VCaP (cell line): ENCODE measurements at regions not wholly inside any gene's neighbourhood (a gene's known extent, or its start where the extent isn't known, plus 50 kb on each side); places are given as distances from the start of the nearest gene placed in this dataset.

Experiments
- H3K27ac ChIP-seq: fragments of 450-650 bp; 2 replicates; pipeline ENCODE4 v1.5.1; 2017
- TF ChIP-seq, protein P1 (sequence below): fragments of 450-650 bp; conservative IDR thresholded peaks from 2 replicates; pipeline ENCODE4 v1.5.1; 2017; ENCODE audit warnings: mild to moderate bottlenecking, moderate library complexity

DNA sequence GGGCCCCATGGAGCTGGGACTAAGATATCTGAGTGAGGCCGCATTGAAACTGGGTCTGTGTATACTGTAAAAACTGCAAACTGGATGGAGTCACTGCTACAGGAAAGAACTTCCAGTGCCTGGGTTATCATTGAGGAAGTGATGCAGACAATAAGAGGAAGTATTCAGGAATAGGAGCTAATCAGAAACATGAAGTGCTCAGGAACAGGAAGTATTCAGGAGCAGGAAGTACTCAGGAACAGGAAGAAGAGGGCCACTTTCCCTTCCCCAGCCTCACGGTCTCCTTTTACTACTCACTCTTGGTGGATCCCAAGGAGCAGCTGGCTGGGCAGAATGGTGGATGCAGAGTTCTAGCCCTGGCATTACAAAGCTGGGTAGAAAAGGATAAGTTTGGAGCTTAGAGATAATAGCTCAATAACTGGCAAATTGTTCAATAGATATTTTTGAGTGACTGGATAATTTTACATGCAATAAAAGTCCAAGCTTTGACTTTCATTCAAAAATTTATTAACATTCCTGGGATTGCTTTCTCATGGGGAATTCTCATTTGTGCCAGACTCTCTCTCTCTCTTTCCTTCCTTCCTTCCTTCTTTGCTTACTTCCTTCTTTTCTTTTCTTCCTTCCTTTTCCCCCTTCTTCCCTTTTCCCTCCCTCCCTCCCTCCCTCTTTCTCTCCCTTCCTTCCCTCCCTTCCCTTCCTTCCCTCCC, 82.2 kb upstream of the PAX1 start:
- TF ChIP-seq, protein P1, sequence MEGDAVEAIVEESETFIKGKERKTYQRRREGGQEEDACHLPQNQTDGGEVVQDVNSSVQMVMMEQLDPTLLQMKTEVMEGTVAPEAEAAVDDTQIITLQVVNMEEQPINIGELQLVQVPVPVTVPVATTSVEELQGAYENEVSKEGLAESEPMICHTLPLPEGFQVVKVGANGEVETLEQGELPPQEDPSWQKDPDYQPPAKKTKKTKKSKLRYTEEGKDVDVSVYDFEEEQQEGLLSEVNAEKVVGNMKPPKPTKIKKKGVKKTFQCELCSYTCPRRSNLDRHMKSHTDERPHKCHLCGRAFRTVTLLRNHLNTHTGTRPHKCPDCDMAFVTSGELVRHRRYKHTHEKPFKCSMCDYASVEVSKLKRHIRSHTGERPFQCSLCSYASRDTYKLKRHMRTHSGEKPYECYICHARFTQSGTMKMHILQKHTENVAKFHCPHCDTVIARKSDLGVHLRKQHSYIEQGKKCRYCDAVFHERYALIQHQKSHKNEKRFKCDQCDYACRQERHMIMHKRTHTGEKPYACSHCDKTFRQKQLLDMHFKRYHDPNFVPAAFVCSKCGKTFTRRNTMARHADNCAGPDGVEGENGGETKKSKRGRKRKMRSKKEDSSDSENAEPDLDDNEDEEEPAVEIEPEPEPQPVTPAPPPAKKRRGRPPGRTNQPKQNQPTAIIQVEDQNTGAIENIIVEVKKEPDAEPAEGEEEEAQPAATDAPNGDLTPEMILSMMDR = no peak
- H3K27ac ChIP-seq = peak overlapping the region; percentile 98

DNA sequence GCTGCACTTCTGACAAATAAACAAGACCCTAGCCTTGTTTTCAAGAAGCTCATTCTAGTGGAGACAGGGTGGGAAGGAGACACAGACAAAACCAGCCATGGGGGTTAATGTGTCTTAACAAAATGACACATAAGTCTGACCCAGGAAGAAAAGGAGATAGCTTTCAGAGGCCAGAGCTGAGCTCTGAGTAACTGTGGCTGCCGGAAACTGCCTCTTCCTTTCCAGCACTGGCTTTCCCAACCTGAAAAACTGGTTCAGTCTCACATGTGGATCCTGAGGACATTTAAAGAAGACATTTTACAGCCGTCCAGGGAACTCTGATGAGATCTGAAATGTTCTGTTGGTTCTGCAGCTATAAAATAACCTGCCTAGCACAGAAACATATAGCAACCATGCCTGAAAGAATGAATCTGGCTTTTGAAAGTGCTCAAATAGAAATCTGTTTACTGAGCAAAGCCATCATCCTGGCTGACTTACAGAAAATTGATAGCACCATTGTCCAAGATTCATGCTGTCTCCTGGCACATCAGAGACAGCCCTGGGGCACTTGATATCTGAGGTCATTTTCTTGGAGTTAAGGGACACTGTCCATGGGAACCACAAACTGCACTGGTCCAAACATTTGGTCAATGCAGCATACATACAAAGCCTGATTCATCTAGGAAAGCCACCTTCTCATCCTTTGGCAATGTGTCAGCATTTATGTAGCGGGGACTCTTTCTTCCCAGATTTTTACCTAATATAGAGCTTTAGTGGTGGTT, 83.2 kb upstream of the PAX1 start:
- TF ChIP-seq, protein P1 = no peak
- peak overlapping the region; percentile 98 for H3K27ac ChIP-seq

DNA sequence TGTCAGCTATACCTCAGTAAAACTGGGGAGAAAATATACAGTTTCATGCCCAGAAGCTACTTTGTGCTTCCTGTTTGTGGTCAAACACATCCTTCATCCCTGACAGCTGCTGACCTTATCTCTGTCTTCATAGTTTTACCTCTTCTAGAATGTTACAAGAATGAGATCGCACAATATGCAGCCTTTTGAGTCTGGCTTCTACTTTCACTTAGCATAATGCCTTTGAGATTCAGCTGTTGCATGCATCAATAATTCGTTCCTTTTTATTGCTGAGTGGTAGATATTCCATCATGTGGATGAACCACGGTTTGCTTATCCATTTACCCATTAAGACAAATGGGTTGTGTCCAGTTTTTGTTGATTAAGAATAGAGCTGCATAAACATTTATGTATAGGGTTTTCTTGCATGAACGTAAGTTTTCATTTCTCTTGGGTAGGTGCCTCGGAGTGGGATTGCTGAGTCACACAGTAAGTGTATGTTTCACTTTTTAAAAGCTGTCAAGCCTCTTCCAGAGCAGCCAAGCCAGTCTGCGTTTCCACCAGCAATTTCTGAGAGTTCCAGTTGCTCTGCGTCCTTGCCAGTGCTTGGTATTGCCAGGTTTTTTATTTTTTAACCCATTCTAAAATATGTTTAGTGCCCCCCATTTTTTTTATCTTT, 86.6 kb upstream of the PAX1 start:
- H3K27ac ChIP-seq = no peak overlapping the region

DNA sequence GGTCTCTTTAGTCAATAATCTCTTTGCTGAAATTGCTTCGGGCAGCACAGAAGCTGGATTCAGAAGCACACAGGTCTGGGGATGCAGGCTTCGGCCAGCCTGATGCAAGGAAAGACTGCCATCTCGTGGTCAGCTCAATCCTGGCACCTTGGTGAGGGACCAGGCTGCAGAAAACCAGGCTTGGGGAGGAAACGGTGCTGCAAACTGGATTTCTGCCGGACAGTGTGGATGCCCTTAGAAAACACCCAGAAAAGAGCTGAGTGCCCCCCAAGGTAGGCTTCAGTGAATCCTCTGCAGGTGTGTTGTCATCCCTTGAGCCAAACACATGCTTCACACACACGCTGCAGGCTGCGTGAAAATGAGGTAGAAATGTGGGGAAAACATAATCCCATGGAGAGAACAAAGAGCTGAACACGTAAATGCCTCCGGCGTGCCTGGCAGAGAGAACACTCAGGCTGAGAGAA, 89.8 kb upstream of the PAX1 start:
- TF ChIP-seq, protein P1 = peak; percentile 96
- peak overlapping the region; percentile 88 for H3K27ac ChIP-seq

More for the DNA sequence above, 86.6 kb upstream of the PAX1 start:
- TF ChIP-seq, protein P1 = no peak

DNA sequence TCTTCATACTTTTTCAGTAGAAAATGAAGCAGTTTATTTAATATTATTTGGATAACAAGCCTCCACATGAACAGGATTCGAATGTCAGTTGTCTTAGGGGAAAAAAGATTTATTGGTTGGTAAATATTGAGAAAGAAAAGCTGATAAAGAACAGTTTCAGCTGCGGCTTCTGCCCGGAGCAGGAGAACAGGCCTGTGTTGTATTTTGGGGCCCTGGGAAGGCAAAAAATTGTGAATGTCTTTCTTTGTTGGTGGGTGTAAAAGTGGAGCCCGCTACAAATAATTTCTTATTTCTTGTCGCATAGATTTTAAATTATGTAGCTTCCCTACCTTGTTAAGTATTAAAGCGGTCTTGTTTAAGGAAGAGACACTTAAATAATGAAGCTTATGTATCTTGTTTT, 90.5 kb upstream of the PAX1 start:
- TF ChIP-seq, protein P1 = no peak
- H3K27ac ChIP-seq = peak overlapping the region; percentile 88

DNA sequence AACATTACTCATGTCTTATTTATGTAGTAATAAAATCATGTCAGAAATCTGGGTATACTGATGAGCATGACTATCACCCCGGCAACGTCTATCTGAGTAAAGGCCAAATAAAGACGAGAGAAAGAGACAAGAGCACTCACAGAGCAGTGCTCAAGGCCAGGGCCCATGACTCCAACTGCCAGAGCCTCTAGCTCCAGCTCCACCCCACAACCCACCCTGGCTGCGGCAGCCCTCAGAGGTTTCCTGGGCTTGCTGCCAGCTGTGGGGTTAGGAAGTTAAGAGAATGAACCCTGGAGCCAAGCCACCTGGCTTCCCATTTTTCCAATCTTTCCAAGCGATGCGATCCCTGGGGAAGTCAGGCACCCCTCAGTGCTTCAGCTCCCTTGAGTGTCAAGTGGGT, 92.0 kb upstream of the PAX1 start:
- TF ChIP-seq, protein P1 = no peak
- peak overlapping the region; percentile 88 for H3K27ac ChIP-seq

DNA sequence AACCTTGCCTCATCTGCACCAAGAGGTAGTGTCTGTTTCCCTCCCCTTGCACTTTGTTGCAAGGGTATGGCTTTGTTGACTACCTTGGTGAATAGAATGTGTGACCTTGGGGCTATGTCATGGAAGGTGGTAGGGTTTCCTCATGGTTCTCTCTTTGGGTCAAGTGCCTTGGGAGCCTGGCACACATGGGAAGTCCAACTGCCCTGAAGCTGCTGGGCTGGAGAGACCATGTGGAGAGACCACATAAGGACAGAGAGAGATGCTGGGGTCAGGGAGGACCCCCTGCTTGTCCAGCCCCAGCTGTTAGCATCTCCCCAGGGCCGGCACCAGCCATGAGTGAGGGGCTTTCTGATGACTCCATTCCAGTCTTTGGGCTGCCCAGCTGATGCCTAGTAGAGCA, 95.5 kb upstream of the PAX1 start:
- TF ChIP-seq, protein P1 = no peak
- H3K27ac ChIP-seq = peak overlapping the region; percentile 78; the same call in 1 of the 2 replicates
